Panc1 (cell line): ENCODE measurements at regions not wholly inside any gene's neighbourhood (a gene's known extent, or its start where the extent isn't known, plus 50 kb on each side); places are given as distances from the start of the nearest gene placed in this dataset.
"Not testable (repeated sequence)": the region's sequence is repeated elsewhere in the genome, so short reads cannot be mapped to it uniquely, and the experiment has no call there.

Experiments
- ATAC-seq: fragments of 200-7000 bp; cut with Tn5 transposase; 2 replicates; pipeline ENCODE4 v1.9.1; 2020; ENCODE audit warnings: mild to moderate bottlenecking, moderate library complexity
- BruUV-seq: library from RNA; stranded (reverse); fragments of 400-500 nt; replicated peaks from 2 replicates; lab custom pipeline; 2021; lab: Mats Ljungman, UMichigan
- CTCF ChIA-PET: fragments of 300-600 bp; sonication (Branson Sonifier 250); formaldehyde crosslinking; loops from one replicate; lab custom pipeline; 2022; ENCODE audit warnings: antibody characterized with exemption; lab: Charles Lee
- POLR2A ChIA-PET: fragments of 300-600 bp; sonication (Branson Sonifier 250); formaldehyde crosslinking; loops from one replicate; lab custom pipeline; 2022; ENCODE audit warnings: antibody characterized with exemption; lab: Charles Lee
- DNase-seq: peaks from one replicate; pipeline ENCODE4 v3.0.0-alpha.2; 2010; ENCODE audit warnings: low read depth, low spot score
- H3K27ac ChIP-seq: 2 replicates; pipeline ENCODE4 v1.5.1; 2011; ENCODE audit warnings: mild to moderate bottlenecking, low read length, inconsistent platforms
- H3K27me3 ChIP-seq: fragments of 200-500 bp; sonication (Bioruptor generic); 2 replicates; pipeline ENCODE4 v1.6.0; 2014; ENCODE audit warnings: low read length, inconsistent platforms; ENCODE audit not compliant: control insufficient read depth, insufficient read depth
- H3K36me3 ChIP-seq: fragments of 200-500 bp; sonication (Bioruptor generic); 2 replicates; pipeline ENCODE4 v1.5.1; 2014; ENCODE audit warnings: inconsistent platforms, mild to moderate bottlenecking, low read length, moderate library complexity; ENCODE audit not compliant: control insufficient read depth, insufficient read depth
- H3K4me1 ChIP-seq: 2 replicates; pipeline ENCODE4 v1.5.1; 2011; ENCODE audit warnings: inconsistent platforms, mild to moderate bottlenecking, low read length, moderate library complexity; ENCODE audit not compliant: control insufficient read depth, insufficient read depth
- H3K4me3 ChIP-seq, 2 experiments: 2 replicates each; pipeline ENCODE4 v1.5.1; 2011 to 2012; ENCODE audit warnings: low read depth in 2 of 2, low read length in 2 of 2, mild to moderate bottlenecking in 2 of 2, inconsistent platforms in 1 of 2, moderate library complexity in 1 of 2
- H3K9me3 ChIP-seq: fragments of 200-500 bp; sonication (Bioruptor generic); 2 replicates; pipeline ENCODE4 v1.5.1; 2014; ENCODE audit warnings: low read depth, mild to moderate bottlenecking, inconsistent platforms, low read length, moderate library complexity; ENCODE audit not compliant: control insufficient read depth, insufficient read depth
- CTCF ChIP-seq: fragments of 450-650 bp; IDR thresholded peaks from 2 replicates; pipeline ENCODE4 v1.5.1; 2017; ENCODE audit warnings: mild to moderate bottlenecking
- POLR2AphosphoS5 ChIP-seq: IDR thresholded peaks from 2 replicates; pipeline ENCODE4 v1.6.1; 2012; ENCODE audit warnings: mild to moderate bottlenecking, low read depth, low read length, moderate library complexity
- SIN3A ChIP-seq: IDR thresholded peaks from 2 replicates; pipeline ENCODE4 v1.6.1; 2012; ENCODE audit warnings: low read depth, mild to moderate bottlenecking, low read length, moderate library complexity, borderline replicate concordance; ENCODE audit not compliant: insufficient read depth
- TCF7L2 ChIP-seq: IDR thresholded peaks from 2 replicates; pipeline ENCODE4 v1.6.1; 2011; ENCODE audit warnings: mild to moderate bottlenecking, low read depth, low read length, inconsistent platforms
- in situ Hi-C: cut with HindIII; loops from 2 replicates; pipeline ENCODE4 v1.10.0; 2016; ENCODE audit warnings: low sequenced_read_pairs, low pct_unique_long_range_greater_than_20kb
- intact Hi-C: fragments of 100-400 bp; cut with micrococcal nuclease; formaldehyde crosslinking; loops from one replicate; pipeline ENCODE4 v1.10.0; 2022; ENCODE audit not compliant: unreplicated experiment
- TF ChIP-seq, protein P1 (sequence below), 2 experiments: IDR thresholded peaks; 2 replicates each; pipeline ENCODE4 v1.6.1; 2011 to 2012; ENCODE audit warnings: low read depth in 2 of 2, control low read depth in 1 of 2, low read length in 1 of 2, mild to moderate bottlenecking in 1 of 2, moderate library complexity in 1 of 2; ENCODE audit not compliant: insufficient read depth in 1 of 2

GRCh38 chr4:124123721-124124120, 588.8 kb downstream of the ANKRD50 start:
- DNase-seq (no peak), ATAC-seq (no peak)
- Histone ChIP-seq H3K4me1 (no peaks in the 10 kb centered on the region), H3K9me3 (no peaks in the 10 kb centered on the region), H3K27me3 (no peaks in the 10 kb centered on the region), H3K36me3 (no peaks in the 10 kb centered on the region), H3K27ac (no peak overlapping the region), H3K4me3 (no peak overlapping the region)
- CTCF ChIA-PET, result no interaction called here
- POLR2A ChIA-PET, result no interaction called here
- TF ChIP-seq TCF7L2, result no peak
- no peak for TF ChIP-seq POLR2AphosphoS5
- intact Hi-C loops, result no loop called here
- in situ Hi-C loops, result no loop called here
- BruUV-seq, result no TSS peak

GRCh38 chr4:124131324-124131723, 581.2 kb downstream of the ANKRD50 start:
- H3K4me1 ChIP-seq, BruUV-seq, H3K27me3 ChIP-seq, CTCF ChIA-PET, H3K36me3 ChIP-seq, H3K27ac ChIP-seq, H3K9me3 ChIP-seq, intact Hi-C loops, in situ Hi-C loops, H3K4me3 ChIP-seq, ATAC-seq, POLR2A ChIA-PET, DNase-seq: not testable (repeated sequence)

GRCh38 chr4:124132161-124132560, 580.4 kb downstream of the ANKRD50 start:
- Histone ChIP-seq H3K9me3 (no peaks in the 10 kb centered on the region), H3K4me3 (no peak overlapping the region), H3K27me3 (no peaks in the 10 kb centered on the region), H3K27ac (no peak overlapping the region), H3K4me1 (no peaks in the 10 kb centered on the region), H3K36me3 (no peaks in the 10 kb centered on the region)
- in situ Hi-C loops (no loop called here), intact Hi-C loops (no loop called here)
- ChIA-PET POLR2A (interaction anchor here (0.6 kb wide), 1 partner anchor 120 kb away, joined by 7 read pairs; no protein-coding TSS in a partner anchor), CTCF (no interaction called here)
- ATAC-seq, result no peak
- no peak for DNase-seq
- no TSS peak for BruUV-seq
- no peak for TF ChIP-seq TCF7L2
- TF ChIP-seq SIN3A, result no peak
- TF ChIP-seq, protein P1, sequence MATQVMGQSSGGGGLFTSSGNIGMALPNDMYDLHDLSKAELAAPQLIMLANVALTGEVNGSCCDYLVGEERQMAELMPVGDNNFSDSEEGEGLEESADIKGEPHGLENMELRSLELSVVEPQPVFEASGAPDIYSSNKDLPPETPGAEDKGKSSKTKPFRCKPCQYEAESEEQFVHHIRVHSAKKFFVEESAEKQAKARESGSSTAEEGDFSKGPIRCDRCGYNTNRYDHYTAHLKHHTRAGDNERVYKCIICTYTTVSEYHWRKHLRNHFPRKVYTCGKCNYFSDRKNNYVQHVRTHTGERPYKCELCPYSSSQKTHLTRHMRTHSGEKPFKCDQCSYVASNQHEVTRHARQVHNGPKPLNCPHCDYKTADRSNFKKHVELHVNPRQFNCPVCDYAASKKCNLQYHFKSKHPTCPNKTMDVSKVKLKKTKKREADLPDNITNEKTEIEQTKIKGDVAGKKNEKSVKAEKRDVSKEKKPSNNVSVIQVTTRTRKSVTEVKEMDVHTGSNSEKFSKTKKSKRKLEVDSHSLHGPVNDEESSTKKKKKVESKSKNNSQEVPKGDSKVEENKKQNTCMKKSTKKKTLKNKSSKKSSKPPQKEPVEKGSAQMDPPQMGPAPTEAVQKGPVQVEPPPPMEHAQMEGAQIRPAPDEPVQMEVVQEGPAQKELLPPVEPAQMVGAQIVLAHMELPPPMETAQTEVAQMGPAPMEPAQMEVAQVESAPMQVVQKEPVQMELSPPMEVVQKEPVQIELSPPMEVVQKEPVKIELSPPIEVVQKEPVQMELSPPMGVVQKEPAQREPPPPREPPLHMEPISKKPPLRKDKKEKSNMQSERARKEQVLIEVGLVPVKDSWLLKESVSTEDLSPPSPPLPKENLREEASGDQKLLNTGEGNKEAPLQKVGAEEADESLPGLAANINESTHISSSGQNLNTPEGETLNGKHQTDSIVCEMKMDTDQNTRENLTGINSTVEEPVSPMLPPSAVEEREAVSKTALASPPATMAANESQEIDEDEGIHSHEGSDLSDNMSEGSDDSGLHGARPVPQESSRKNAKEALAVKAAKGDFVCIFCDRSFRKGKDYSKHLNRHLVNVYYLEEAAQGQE (IDR thresholded peaks at IDR 0.05; ENCODE audit: insufficient read depth in 1 of 2, low read depth in 2 of 2, low read length in 1 of 2), result no peak
- TF ChIP-seq POLR2AphosphoS5, result no peak
- TF ChIP-seq CTCF, result no peak
